Endothelial cell of umbilical vein (primary cell): ENCODE measurements at regions not wholly inside any gene's neighbourhood (a gene's known extent, or its start where the extent isn't known, plus 50 kb on each side); places are given as distances from the start of the nearest gene placed in this dataset.
A peak's percentile ranks its signal among the peaks of the same experiment; 100 is the strongest.

Experiments used
- BruUV-seq: library from RNA; stranded (reverse); fragments of 400-500 nt; replicated peaks from 2 replicates; lab custom pipeline; 2021; lab: Mats Ljungman, UMichigan
- CTCF ChIA-PET: fragments of 300-600, 350-600 bp; sonication (Branson Sonifier 250); formaldehyde crosslinking; loops from one replicate; lab custom pipeline; 2021; ENCODE audit warnings: antibody characterized with exemption, inconsistent platforms; lab: Charles Lee
- POLR2A ChIA-PET: fragments of 300-600, 350-600 bp; sonication (Branson Sonifier 250); formaldehyde crosslinking; loops from one replicate; lab custom pipeline; 2021; ENCODE audit warnings: antibody characterized with exemption, inconsistent platforms; lab: Charles Lee
- DNase-seq: peaks from one replicate; pipeline ENCODE4 v3.0.0-alpha.2; 2011; ENCODE audit warnings: low read depth, low spot score
- FAIRE-seq: peaks from 2 replicates; lab custom pipeline; 2011; peaks lifted over from hg19 to GRCh38; lab: Jason Lieb, UNC
- H2AFZ ChIP-seq: 2 replicates; pipeline ENCODE4 v1.6.0; 2012; ENCODE audit warnings: low read depth, low read length, control low read depth, inconsistent platforms
- H3K27ac ChIP-seq: 2 replicates; pipeline ENCODE4 v1.5.1; 2011; ENCODE audit warnings: low read depth, mild to moderate bottlenecking, control low read depth, low read length, moderate library complexity; ENCODE audit not compliant: insufficient read depth
- H3K27me3 ChIP-seq, 2 experiments: 2 replicates each; pipeline versions ENCODE4 v1.6.0 to v1.6.1; 2011; ENCODE audit warnings: low read length in 2 of 2, mixed read lengths in 1 of 2; ENCODE audit not compliant: control insufficient read depth in 2 of 2, insufficient read depth in 2 of 2
- H3K36me3 ChIP-seq, 2 experiments: 2 replicates in 1 of 2; 3 replicates in 1 of 2; pipeline ENCODE4 v1.5.1; 2011; ENCODE audit warnings: low read length in 2 of 2, mild to moderate bottlenecking in 1 of 2, moderate library complexity in 1 of 2; ENCODE audit not compliant: control insufficient read depth in 2 of 2, insufficient read depth in 2 of 2; ENCODE audit errors: extremely low read depth in 1 of 2
- H3K4me1 ChIP-seq: 3 replicates; pipeline ENCODE4 v1.5.1; 2011; ENCODE audit warnings: mild to moderate bottlenecking, low read length; ENCODE audit not compliant: control insufficient read depth, insufficient read depth; ENCODE audit errors: extremely low read depth
- H3K4me2 ChIP-seq: 2 replicates; pipeline ENCODE4 v1.6.1; 2011; ENCODE audit warnings: low read length, control low read depth, mixed read lengths; ENCODE audit not compliant: insufficient read depth
- H3K4me3 ChIP-seq, 3 experiments: fragments of 200-600 bp in 1 of 3; sonication (generic), shearing (Covaris generic) in 1 of 3; replicated peaks in 1 of 3; 2 replicates each; pipeline ENCODE4 v1.5.1; 2011 to 2016; ENCODE audit warnings: control low read depth in 3 of 3, low read length in 3 of 3, mild to moderate bottlenecking in 2 of 3, inconsistent platforms in 1 of 3, low read depth in 1 of 3, moderate library complexity in 1 of 3; ENCODE audit not compliant: insufficient read depth in 1 of 3
- H3K79me2 ChIP-seq: 2 replicates; pipeline ENCODE4 v1.6.0; 2012; ENCODE audit warnings: low read length, inconsistent platforms; ENCODE audit not compliant: control insufficient read depth, insufficient read depth
- H3K9ac ChIP-seq: replicated peaks from 2 replicates; pipeline ENCODE3; 2011; ENCODE audit warnings: low read length, control low read depth; ENCODE audit not compliant: insufficient read depth; ENCODE audit errors: extremely low read depth
- H3K9me1 ChIP-seq: replicated peaks from 3 replicates; pipeline ENCODE4 v1.6.0; 2011; ENCODE audit warnings: mild to moderate bottlenecking, low read length; ENCODE audit not compliant: control insufficient read depth, insufficient read depth; ENCODE audit errors: extremely low read depth
- H3K9me3 ChIP-seq: replicated peaks from 2 replicates; pipeline ENCODE4 v1.5.1; 2012; ENCODE audit warnings: low read length, inconsistent platforms; ENCODE audit not compliant: control insufficient read depth, insufficient read depth
- H4K20me1 ChIP-seq: replicated peaks from 2 replicates; pipeline ENCODE3; 2011; ENCODE audit warnings: mild to moderate bottlenecking, low read length; ENCODE audit not compliant: control insufficient read depth, insufficient read depth; ENCODE audit errors: extremely low read depth
- FOS ChIP-seq: IDR thresholded peaks from 2 replicates; pipeline ENCODE4 v1.6.1; 2011; ENCODE audit warnings: mild to moderate bottlenecking, low read length, moderate library complexity, borderline replicate concordance; ENCODE audit not compliant: insufficient read depth
- GATA2 ChIP-seq: IDR thresholded peaks from 2 replicates; pipeline ENCODE4 v1.7.0; 2011; ENCODE audit warnings: low read depth, mild to moderate bottlenecking, moderate library complexity, mixed read lengths, low read length; ENCODE audit not compliant: insufficient read length, insufficient read depth
- JUN ChIP-seq: IDR thresholded peaks from 2 replicates; pipeline ENCODE4 v1.6.1; 2011; ENCODE audit warnings: borderline replicate concordance, low read depth; ENCODE audit not compliant: insufficient read length, insufficient read depth
- MYC ChIP-seq: IDR thresholded peaks from one replicate; pipeline ENCODE4 v1.6.1; 2011; ENCODE audit warnings: mild to moderate bottlenecking, low read depth, low read length
- POLR2A ChIP-seq: IDR thresholded peaks from 2 replicates; pipeline ENCODE4 v1.6.1; 2012; ENCODE audit warnings: low read depth, mild to moderate bottlenecking, control low read depth, low read length
- POLR2AphosphoS5 ChIP-seq: IDR thresholded peaks from 2 replicates; pipeline ENCODE4 v1.6.1; 2012; ENCODE audit warnings: low read depth, mild to moderate bottlenecking, control low read depth, low read length, moderate library complexity; ENCODE audit not compliant: insufficient read depth
- dilution Hi-C: fragments of 300-500 bp; cut with MboI; formaldehyde crosslinking; loops from one replicate; pipeline ENCODE4 v1.15.0; 2019; ENCODE audit warnings: low sequenced_read_pairs; ENCODE audit not compliant: extremely low pct_ligation_motif_present
- intact Hi-C: fragments of 100-400 bp; cut with micrococcal nuclease; formaldehyde crosslinking; loops from one replicate; pipeline ENCODE4 v1.10.0; 2022
- TF ChIP-seq, protein P1 (sequence below), 2 donors: IDR thresholded peaks; 1 replicate in 1 of 2; 2 replicates in 1 of 2; pipeline ENCODE4 v1.5.1; 2011; ENCODE audit warnings: low read length in 2 of 2, mild to moderate bottlenecking in 2 of 2, moderate library complexity in 2 of 2, control low read depth in 1 of 2, inconsistent platforms in 1 of 2, low read depth in 1 of 2; ENCODE audit not compliant: insufficient read depth in 1 of 2; ENCODE audit errors: extremely low read depth in 1 of 2

DNA sequence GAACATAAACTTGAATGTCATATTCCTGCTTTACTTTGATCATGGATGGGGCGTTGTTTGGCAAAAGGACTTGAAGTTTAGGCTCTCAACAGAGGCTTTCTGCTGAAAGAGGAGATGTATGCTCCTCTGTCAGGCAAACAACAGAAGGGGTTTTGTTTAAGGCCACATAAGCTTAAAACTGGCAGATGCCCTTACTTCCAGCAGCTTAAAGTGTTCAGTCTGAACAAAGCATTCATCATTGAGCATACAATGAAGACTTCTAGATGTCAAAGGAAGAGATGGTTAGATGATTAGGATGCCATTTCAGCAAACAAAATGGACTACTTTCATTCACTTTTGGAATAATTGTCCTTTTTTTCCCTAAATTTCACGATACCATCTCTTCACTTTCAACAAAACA is 484.5 kb downstream of the SLITRK6 start:
- CTCF ChIA-PET: no interaction called here
- POLR2A ChIA-PET: no interaction called here
- H3K79me2 ChIP-seq: no peaks in the 10 kb centered on the region
- DNase-seq (no peak), FAIRE-seq (no peak)
- intact Hi-C loops: loop anchor here (5.0 kb wide), 1 partner anchor 37 kb away; no protein-coding TSS in a partner anchor
- no TSS peak for BruUV-seq
- no peak overlapping the region for H2AFZ ChIP-seq
- peaks cover 2% of the 10 kb centered on the region for H3K4me1 ChIP-seq
- no peak overlapping the region for H3K4me2 ChIP-seq
- no peaks in the 10 kb centered on the region for H3K9me3 ChIP-seq
- no peaks in the 10 kb centered on the region for H3K9me1 ChIP-seq
- dilution Hi-C loops: no loop called here
- no peak overlapping the region for H3K9ac ChIP-seq
- no peaks in the 10 kb centered on the region for H3K36me3 ChIP-seq
- H3K4me3 ChIP-seq: no peak overlapping the region
- no peak overlapping the region for H3K27ac ChIP-seq
- no peaks in the 10 kb centered on the region for H3K27me3 ChIP-seq
- H4K20me1 ChIP-seq: no peaks in the 10 kb centered on the region
- TF ChIP-seq MYC (no peak), POLR2A (no peak)

DNA sequence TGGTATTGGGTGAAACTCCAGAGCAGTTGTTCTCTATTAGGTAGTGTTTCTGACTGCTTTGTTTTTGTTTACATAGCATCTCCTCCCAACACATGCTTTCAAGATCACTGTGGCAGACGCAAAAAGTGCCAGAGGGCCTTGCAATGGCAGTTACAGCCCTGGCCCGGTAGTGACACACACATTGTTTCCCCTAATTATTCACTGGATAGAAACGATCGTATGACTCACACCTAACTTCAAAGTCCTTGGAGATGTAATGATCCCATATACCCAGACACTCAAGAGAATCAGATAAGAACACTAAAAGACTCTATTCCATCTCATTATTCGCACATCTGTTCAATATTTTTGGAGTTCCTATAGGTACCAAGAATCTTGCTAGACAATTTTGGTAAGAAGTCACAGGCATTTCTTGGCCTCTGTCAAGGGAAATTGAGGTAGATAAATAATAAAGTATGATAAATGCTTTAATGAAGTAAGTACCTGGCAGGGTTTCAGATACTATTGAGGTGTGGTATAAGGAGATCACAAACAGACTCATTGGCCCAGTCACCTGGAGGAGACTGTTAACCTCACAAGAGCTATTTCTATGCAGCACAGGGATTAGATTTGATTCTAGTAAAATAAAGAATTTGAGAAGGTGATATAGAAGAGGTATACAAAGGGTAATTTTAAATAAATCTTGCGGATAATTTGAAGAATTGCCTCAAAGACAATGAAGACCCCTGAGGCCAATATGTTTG is 485.3 kb downstream of the SLITRK6 start:
- Histone ChIP-seq H3K9me1 (no peaks in the 10 kb centered on the region), H3K79me2 (no peaks in the 10 kb centered on the region), H3K9ac (no peak overlapping the region), H3K4me2 (no peak overlapping the region), H2AFZ (no peak overlapping the region), H3K9me3 (no peaks in the 10 kb centered on the region), H3K27ac (no peak overlapping the region), H3K4me3 (no peak overlapping the region), H4K20me1 (no peaks in the 10 kb centered on the region), H3K36me3 (no peaks in the 10 kb centered on the region), H3K27me3 (no peaks in the 10 kb centered on the region), H3K4me1 (peaks cover 2% of the 10 kb centered on the region)
- ChIA-PET POLR2A (no interaction called here), CTCF (no interaction called here)
- DNase-seq (peak; percentile 64), FAIRE-seq (peak; percentile 66)
- intact Hi-C loops (loop anchor here (5.0 kb wide), 1 partner anchor 37 kb away; no protein-coding TSS in a partner anchor), dilution Hi-C loops (no loop called here)
- no TSS peak for BruUV-seq
- TF ChIP-seq GATA2 (peak; percentile 70), JUN (peak; percentile 59), POLR2AphosphoS5 (no peak), FOS (peak; percentile 86), MYC (no peak)
- TF ChIP-seq, protein P1, sequence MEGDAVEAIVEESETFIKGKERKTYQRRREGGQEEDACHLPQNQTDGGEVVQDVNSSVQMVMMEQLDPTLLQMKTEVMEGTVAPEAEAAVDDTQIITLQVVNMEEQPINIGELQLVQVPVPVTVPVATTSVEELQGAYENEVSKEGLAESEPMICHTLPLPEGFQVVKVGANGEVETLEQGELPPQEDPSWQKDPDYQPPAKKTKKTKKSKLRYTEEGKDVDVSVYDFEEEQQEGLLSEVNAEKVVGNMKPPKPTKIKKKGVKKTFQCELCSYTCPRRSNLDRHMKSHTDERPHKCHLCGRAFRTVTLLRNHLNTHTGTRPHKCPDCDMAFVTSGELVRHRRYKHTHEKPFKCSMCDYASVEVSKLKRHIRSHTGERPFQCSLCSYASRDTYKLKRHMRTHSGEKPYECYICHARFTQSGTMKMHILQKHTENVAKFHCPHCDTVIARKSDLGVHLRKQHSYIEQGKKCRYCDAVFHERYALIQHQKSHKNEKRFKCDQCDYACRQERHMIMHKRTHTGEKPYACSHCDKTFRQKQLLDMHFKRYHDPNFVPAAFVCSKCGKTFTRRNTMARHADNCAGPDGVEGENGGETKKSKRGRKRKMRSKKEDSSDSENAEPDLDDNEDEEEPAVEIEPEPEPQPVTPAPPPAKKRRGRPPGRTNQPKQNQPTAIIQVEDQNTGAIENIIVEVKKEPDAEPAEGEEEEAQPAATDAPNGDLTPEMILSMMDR (IDR thresholded peaks at IDR 0.05; ENCODE audit: extremely low read depth in 1 of 2, insufficient read depth in 1 of 2, low read depth in 1 of 2, low read length in 2 of 2): no peak
